ENCODE measurements at regions not wholly inside any gene's neighbourhood (a gene's known extent, or its start where the extent isn't known, plus 50 kb on each side); places are given as distances from the start of the nearest gene placed in this dataset.
"Not testable (repeated sequence)": the region's sequence is repeated elsewhere in the genome, so short reads cannot be mapped to it uniquely, and the experiment has no call there.

- intact Hi-C loops (cut with DNase I), result no loop called here
- no peak for ATAC-seq
- DNase-seq (ENCODE audit: missing footprints), result no peak
Measured at GRCh38 chr11:86749821-86750401, 50.4 kb upstream of the PRSS23 start.

- ATAC-seq, result no peak
- no peak for DNase-seq (ENCODE audit: missing footprints)
- intact Hi-C loops (cut with DNase I), result no loop called here
Measured at GRCh38 chr11:86749376-86749775, 51.0 kb upstream of the PRSS23 start.

GRCh38 chr11:86748296-86748695, 52.0 kb upstream of the PRSS23 start:
- intact Hi-C loops (cut with DNase I), result no loop called here
- ATAC-seq, result no peak
- no peak for DNase-seq (ENCODE audit: missing footprints)

- ATAC-seq, result no peak
- no peak for DNase-seq (ENCODE audit: missing footprints)
- intact Hi-C loops (cut with DNase I), result no loop called here
Measured at GRCh38 chr11:86747801-86748200, 52.5 kb upstream of the PRSS23 start.

GRCh38 chr11:86746514-86746913, 53.8 kb upstream of the PRSS23 start:
- intact Hi-C loops (cut with DNase I), result no loop called here
- ATAC-seq, result no peak
- no peak for DNase-seq (ENCODE audit: missing footprints)

- intact Hi-C loops (cut with DNase I), result no loop called here
- ATAC-seq, result no peak
- no peak for DNase-seq (ENCODE audit: missing footprints)
Measured at GRCh38 chr11:86745571-86745970, 54.8 kb upstream of the PRSS23 start.

- DNase-seq (ENCODE audit: missing footprints), result no peak
- intact Hi-C loops (cut with DNase I), result no loop called here
- ATAC-seq, result no peak
Measured at GRCh38 chr11:86743223-86744118, 56.9 kb upstream of the PRSS23 start.

GRCh38 chr11:86741839-86742805, 58.2 kb upstream of the PRSS23 start:
- DNase-seq (ENCODE audit: missing footprints), result no peak
- no peak for ATAC-seq
- intact Hi-C loops (cut with DNase I), result no loop called here

GRCh38 chr11:86741484-86741835, 58.9 kb upstream of the PRSS23 start:
- ATAC-seq, result no peak
- DNase-seq (ENCODE audit: missing footprints), result no peak
- intact Hi-C loops (cut with DNase I), result no loop called here

- intact Hi-C loops (cut with DNase I), result no loop called here
- ATAC-seq (peak; percentile 75), DNase-seq (ENCODE audit: missing footprints) (no peak)
Measured at GRCh38 chr11:86740628-86741483, 59.5 kb upstream of the PRSS23 start.

GRCh38 chr11:86738568-86738967, 61.8 kb upstream of the PRSS23 start:
- ATAC-seq (no peak), DNase-seq (ENCODE audit: missing footprints) (no peak)
- intact Hi-C loops (cut with DNase I), result no loop called here

- ATAC-seq, result no peak
- intact Hi-C loops (cut with DNase I), result no loop called here
Measured at GRCh38 chr11:86737737-86738136, 62.6 kb upstream of the PRSS23 start.

GRCh38 chr11:86737230-86737629, 63.1 kb upstream of the PRSS23 start:
- no peak for DNase-seq (ENCODE audit: missing footprints)
- ATAC-seq, result no peak
- intact Hi-C loops (cut with DNase I), result no loop called here

More at GRCh38 chr11:86737737-86738136, 62.6 kb upstream of the PRSS23 start:
- no peak for DNase-seq (ENCODE audit: missing footprints)

GRCh38 chr11:86736291-86737143, 63.8 kb upstream of the PRSS23 start:
- ATAC-seq (no peak), DNase-seq (ENCODE audit: missing footprints) (no peak)
- intact Hi-C loops (cut with DNase I), result no loop called here

GRCh38 chr11:86735451-86736290, 63.3 kb upstream of the ME3 start:
- DNase-seq (ENCODE audit: missing footprints), result no peak
- intact Hi-C loops (cut with DNase I), result no loop called here
- no peak for ATAC-seq

GRCh38 chr11:86732739-86733138, 60.3 kb upstream of the ME3 start:
- ATAC-seq; intact Hi-C loops (cut with DNase I); DNase-seq (ENCODE audit: missing footprints): not testable (repeated sequence)

GRCh38 chr11:86732286-86732685, 59.9 kb upstream of the ME3 start:
- ATAC-seq; DNase-seq (ENCODE audit: missing footprints); intact Hi-C loops (cut with DNase I): not testable (repeated sequence)
